Natural killer cell (primary cell): ENCODE measurements at regions not wholly inside any gene's neighbourhood (a gene's known extent, or its start where the extent isn't known, plus 50 kb on each side); places are given as distances from the start of the nearest gene placed in this dataset.

Source experiments
- ATAC-seq, 3 donors: fragments of 150-1000 bp in 2 of 3; fragments of 200-7000 bp in 1 of 3; cut with Tn5 transposase; 1 replicate in 1 of 3; 2 replicates in 2 of 3; pipeline ENCODE4 v1.10.0; 2021; ENCODE audit warnings: mild to moderate bottlenecking in 2 of 3, moderate library complexity in 2 of 3
- DNase-seq, 2 donors: peaks; one replicate each; pipeline versions ENCODE4 v3.0.0 to v3.0.0-alpha.2; 2013 to 2021; ENCODE audit warnings: mixed read lengths in 1 of 2
- H3K27ac ChIP-seq: one replicate; pipeline ENCODE4 v1.5.1; 2013; ENCODE audit warnings: mild to moderate bottlenecking, low read length
- H3K27me3 ChIP-seq: one replicate; pipeline ENCODE4 v1.6.1; 2013; ENCODE audit warnings: low read length; ENCODE audit not compliant: control insufficient read depth, insufficient read depth
- H3K36me3 ChIP-seq: one replicate; pipeline ENCODE4 v1.6.1; 2013; ENCODE audit warnings: low read length; ENCODE audit not compliant: control insufficient read depth, insufficient read depth
- H3K4me1 ChIP-seq: one replicate; pipeline ENCODE4 v1.6.1; 2013; ENCODE audit warnings: low read length; ENCODE audit not compliant: control insufficient read depth, insufficient read depth
- H3K4me3 ChIP-seq: one replicate; pipeline ENCODE4 v1.5.1; 2013; ENCODE audit warnings: low read length
- H3K9me3 ChIP-seq: one replicate; pipeline ENCODE4 v1.6.1; 2013; ENCODE audit warnings: low read length; ENCODE audit not compliant: control insufficient read depth, insufficient read depth
- H3K27ac Mint-ChIP-seq, 2 donors: one replicate each; pipeline ENCODE4 v1.8.0; 2022; ENCODE audit warnings: mild to moderate bottlenecking in 2 of 2, mixed read lengths in 2 of 2, moderate library complexity in 1 of 2
- H3K27me3 Mint-ChIP-seq, 2 donors: one replicate each; pipeline ENCODE4 v1.8.0; 2022; ENCODE audit warnings: low read depth in 2 of 2, mixed read lengths in 2 of 2
- H3K36me3 Mint-ChIP-seq: one replicate; pipeline ENCODE4 v1.8.0; 2022; ENCODE audit warnings: mixed read lengths
- H3K4me1 Mint-ChIP-seq, 2 donors: one replicate each; pipeline ENCODE4 v1.8.0; 2022; ENCODE audit warnings: mixed read lengths in 2 of 2
- H3K4me3 Mint-ChIP-seq: one replicate; pipeline ENCODE4 v1.8.0; 2022; ENCODE audit warnings: mild to moderate bottlenecking, moderate library complexity, mixed read lengths
- H3K9me3 Mint-ChIP-seq, 2 donors: one replicate each; pipeline ENCODE4 v1.8.0; 2022; ENCODE audit warnings: mixed read lengths in 2 of 2
- WGBS: methylation state at CpG from one replicate; pipeline ENCODE4 v1.1.7; 2013; ENCODE audit warnings: missing lambda C conversion rate; ENCODE audit not compliant: insufficient coverage; 5-methylcytosine and 5-hydroxymethylcytosine counted together
- intact Hi-C: fragments of 100-400 bp; cut with micrococcal nuclease; formaldehyde crosslinking; loops from one replicate; pipeline ENCODE4 v1.14.2; 2022
- TF ChIP-seq, protein P1 (sequence below): fragments of 200-600 bp; IDR thresholded peaks from one replicate; pipeline ENCODE4 v1.8.0; 2022; ENCODE audit warnings: antibody characterized with exemption

DNA sequence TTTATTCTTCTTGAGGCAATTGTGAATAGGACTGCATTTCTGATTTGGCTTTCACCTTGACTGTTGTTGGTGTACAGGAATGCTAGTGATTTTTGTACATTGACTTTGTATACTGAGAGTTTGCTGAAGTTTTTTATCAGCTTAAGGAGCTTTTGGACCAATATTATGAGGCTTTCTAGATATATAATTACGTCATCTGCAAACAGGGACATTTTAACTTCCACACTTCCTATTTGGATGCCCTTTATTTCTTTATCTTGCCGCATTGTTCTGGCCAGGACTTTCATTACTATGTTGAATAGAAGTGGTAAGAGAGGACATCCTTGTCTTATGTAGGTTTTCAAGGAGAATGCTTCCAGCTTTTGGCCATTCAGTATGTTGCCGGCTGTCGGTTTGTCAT is 425.4 kb upstream of the CHAC2 start:
- H3K27me3 ChIP-seq: no peaks in the 10 kb centered on the region
- TF ChIP-seq, protein P1, sequence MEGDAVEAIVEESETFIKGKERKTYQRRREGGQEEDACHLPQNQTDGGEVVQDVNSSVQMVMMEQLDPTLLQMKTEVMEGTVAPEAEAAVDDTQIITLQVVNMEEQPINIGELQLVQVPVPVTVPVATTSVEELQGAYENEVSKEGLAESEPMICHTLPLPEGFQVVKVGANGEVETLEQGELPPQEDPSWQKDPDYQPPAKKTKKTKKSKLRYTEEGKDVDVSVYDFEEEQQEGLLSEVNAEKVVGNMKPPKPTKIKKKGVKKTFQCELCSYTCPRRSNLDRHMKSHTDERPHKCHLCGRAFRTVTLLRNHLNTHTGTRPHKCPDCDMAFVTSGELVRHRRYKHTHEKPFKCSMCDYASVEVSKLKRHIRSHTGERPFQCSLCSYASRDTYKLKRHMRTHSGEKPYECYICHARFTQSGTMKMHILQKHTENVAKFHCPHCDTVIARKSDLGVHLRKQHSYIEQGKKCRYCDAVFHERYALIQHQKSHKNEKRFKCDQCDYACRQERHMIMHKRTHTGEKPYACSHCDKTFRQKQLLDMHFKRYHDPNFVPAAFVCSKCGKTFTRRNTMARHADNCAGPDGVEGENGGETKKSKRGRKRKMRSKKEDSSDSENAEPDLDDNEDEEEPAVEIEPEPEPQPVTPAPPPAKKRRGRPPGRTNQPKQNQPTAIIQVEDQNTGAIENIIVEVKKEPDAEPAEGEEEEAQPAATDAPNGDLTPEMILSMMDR: no peak
- H3K4me1 Mint-ChIP-seq: no peaks in the 10 kb centered on the region
- no peak overlapping the region for H3K4me3 ChIP-seq
- intact Hi-C loops: no loop called here
- H3K9me3 Mint-ChIP-seq: peaks cover 4% of the 10 kb centered on the region in 2 donors
- no peaks in the 10 kb centered on the region for H3K27me3 Mint-ChIP-seq
- H3K36me3 ChIP-seq: no peaks in the 10 kb centered on the region
- DNase-seq (no peak), ATAC-seq (no peak)
- H3K4me3 Mint-ChIP-seq: no peak overlapping the region
- H3K27ac Mint-ChIP-seq: no peak overlapping the region
- H3K27ac ChIP-seq: no peak overlapping the region
- 74% methylated on average over 3 of the region's 4 CpGs for WGBS
- H3K9me3 ChIP-seq: no peaks in the 10 kb centered on the region
- no peaks in the 10 kb centered on the region for H3K36me3 Mint-ChIP-seq
- H3K4me1 ChIP-seq: no peaks in the 10 kb centered on the region

DNA sequence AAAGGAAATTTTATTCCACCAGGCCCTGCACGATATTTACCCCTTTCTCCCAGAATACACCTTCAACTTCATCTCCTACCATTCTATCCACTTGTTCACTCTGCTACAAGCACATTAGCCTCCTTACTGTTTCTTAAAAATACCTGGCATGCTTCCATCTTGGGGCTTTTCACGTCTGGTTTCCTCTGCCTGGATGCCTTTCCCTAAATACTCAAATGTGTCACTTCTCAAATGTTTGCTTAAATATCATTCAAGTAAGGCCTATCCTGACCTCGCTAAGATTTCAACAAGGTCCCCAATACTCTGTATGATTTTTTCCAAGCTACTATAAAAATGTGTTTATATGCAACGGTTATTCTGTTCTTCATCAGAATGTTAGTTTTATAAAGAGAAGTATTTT is 433.0 kb upstream of the CHAC2 start:
- Mint-ChIP-seq H3K27ac (no peak overlapping the region), H3K4me1 (no peaks in the 10 kb centered on the region), H3K9me3 (peaks cover 0 to 9% of the 10 kb centered on the region in 2 donors), H3K36me3 (no peaks in the 10 kb centered on the region), H3K4me3 (no peak overlapping the region), H3K27me3 (no peaks in the 10 kb centered on the region)
- intact Hi-C loops: no loop called here
- no peaks in the 10 kb centered on the region for H3K36me3 ChIP-seq
- TF ChIP-seq, protein P1: no peak
- DNase-seq (no peak), ATAC-seq (no peak)
- no peak overlapping the region for H3K4me3 ChIP-seq
- H3K27me3 ChIP-seq: no peaks in the 10 kb centered on the region
- no peaks in the 10 kb centered on the region for H3K4me1 ChIP-seq
- WGBS: 70% methylated on average over 2 of the region's 4 CpGs
- no peak overlapping the region for H3K27ac ChIP-seq
- H3K9me3 ChIP-seq: no peaks in the 10 kb centered on the region

DNA sequence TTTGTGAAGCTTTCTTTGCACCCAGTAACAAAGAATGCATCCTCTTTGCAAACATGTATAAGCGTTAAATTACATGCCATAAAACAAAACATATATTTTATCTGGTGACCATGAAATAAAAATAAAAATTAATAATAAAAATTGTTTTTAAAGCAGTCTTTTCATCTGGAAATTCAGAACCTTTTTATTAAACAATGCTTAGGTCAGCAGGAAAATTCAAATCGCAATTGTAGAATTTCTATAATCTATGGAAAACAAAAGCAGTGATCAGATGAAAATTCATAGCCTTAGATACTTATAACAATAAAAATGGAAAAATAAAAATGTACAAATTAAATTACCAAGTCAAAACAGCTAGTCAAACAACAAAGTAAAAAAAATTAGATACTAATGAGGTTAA is 435.9 kb upstream of the CHAC2 start:
- Mint-ChIP-seq H3K4me1 (no peaks in the 10 kb centered on the region), H3K4me3 (no peak overlapping the region), H3K27ac (no peak overlapping the region), H3K9me3 (peaks cover 7 to 11% of the 10 kb centered on the region in 2 donors), H3K27me3 (no peaks in the 10 kb centered on the region), H3K36me3 (no peaks in the 10 kb centered on the region)
- no CpG with 5 or more reads among the region's 2 CpGs for WGBS
- Histone ChIP-seq H3K27ac (no peak overlapping the region), H3K9me3 (no peaks in the 10 kb centered on the region), H3K4me3 (no peak overlapping the region), H3K27me3 (no peaks in the 10 kb centered on the region), H3K4me1 (no peaks in the 10 kb centered on the region), H3K36me3 (no peaks in the 10 kb centered on the region)
- no peak for ATAC-seq
- DNase-seq: no peak
- TF ChIP-seq, protein P1: no peak
- intact Hi-C loops: no loop called here

DNA sequence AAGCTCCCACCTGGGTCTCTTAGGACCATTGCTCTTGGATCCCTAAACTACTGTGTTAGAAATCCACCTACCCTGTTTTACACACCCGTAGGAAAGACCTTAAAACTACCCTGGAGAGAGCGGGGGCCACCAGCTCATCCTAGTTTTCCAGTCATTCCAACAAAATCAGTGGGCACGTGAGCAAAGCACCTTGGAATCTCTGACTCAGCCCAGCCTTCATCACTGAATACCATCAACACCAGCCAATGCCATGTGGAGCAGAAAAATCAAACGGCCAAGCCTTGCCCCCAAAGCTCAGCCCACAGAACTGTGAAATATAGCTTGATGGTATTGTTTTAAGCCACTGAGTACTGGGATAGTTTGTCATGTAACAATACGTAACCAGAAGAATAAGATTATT is 449.7 kb upstream of the CHAC2 start:
- no peak overlapping the region for H3K4me3 Mint-ChIP-seq

More for the DNA sequence above, 449.7 kb upstream of the CHAC2 start:
- Histone ChIP-seq H3K36me3 (no peaks in the 10 kb centered on the region), H3K27me3 (no peaks in the 10 kb centered on the region), H3K27ac (no peak overlapping the region), H3K9me3 (no peaks in the 10 kb centered on the region), H3K4me1 (no peaks in the 10 kb centered on the region), H3K4me3 (no peak overlapping the region)
- no peaks in the 10 kb centered on the region for H3K36me3 Mint-ChIP-seq
- H3K27ac Mint-ChIP-seq: no peak overlapping the region
- TF ChIP-seq, protein P1: no peak
- H3K27me3 Mint-ChIP-seq: no peaks in the 10 kb centered on the region
- ATAC-seq (no peak), DNase-seq (no peak)
- intact Hi-C loops: no loop called here
- WGBS: 70% methylated on average over 3 of the region's 5 CpGs
- no peaks in the 10 kb centered on the region for H3K4me1 Mint-ChIP-seq
- H3K9me3 Mint-ChIP-seq: peaks cover 3 to 5% of the 10 kb centered on the region in 2 donors
